Body of pancreas (tissue), 4 donors: ENCODE measurements at regions not wholly inside any gene's neighbourhood (a gene's known extent, or its start where the extent isn't known, plus 50 kb on each side); places are given as distances from the start of the nearest gene placed in this dataset.

Source experiments
- ATAC-seq: fragments of 150-250 bp; one replicate; pipeline ENCODE4 v1.9.1; 2016
- DNase-seq, 4 donors: peaks; one replicate each; pipeline ENCODE4 v3.0.0-alpha.2; 2019
- H3K27ac ChIP-seq, 4 donors: fragments of 200-600 bp; sonication (generic); 1 replicate in 3 of 4; 2 replicates in 1 of 4; pipeline versions ENCODE4 v1.5.1 to v1.6.1; 2016 to 2019; ENCODE audit warnings: mild to moderate bottlenecking in 1 of 4, mixed read lengths in 1 of 4, moderate library complexity in 1 of 4
- H3K27me3 ChIP-seq, 2 donors: fragments of 200-600 bp; sonication (generic); one replicate each; pipeline ENCODE4 v1.6.0; 2016; ENCODE audit warnings: mild to moderate bottlenecking in 1 of 2
- H3K36me3 ChIP-seq, 2 donors: fragments of 200-600 bp; sonication (generic); replicated peaks in 1 of 2; 2 replicates each; pipeline ENCODE4 v1.5.1; 2016; ENCODE audit warnings: low read depth in 2 of 2; ENCODE audit not compliant: insufficient read depth in 1 of 2
- H3K4me1 ChIP-seq: fragments of 200-600 bp; sonication (generic); one replicate; pipeline ENCODE4 v1.6.0; 2016
- H3K4me3 ChIP-seq, 2 donors: fragments of 200-600 bp; sonication (generic); 1 replicate in 1 of 2; 2 replicates in 1 of 2; pipeline ENCODE4 v1.5.1; 2016 to 2019
- H3K9me3 ChIP-seq, 3 donors: fragments of 200-600 bp; sonication (generic); 1 replicate in 2 of 3; 2 replicates in 1 of 3; pipeline ENCODE4 v1.5.1; 2016
- POLR2A ChIP-seq, 3 donors: fragments of 450-650 bp; IDR thresholded peaks; one replicate each; pipeline ENCODE4 v1.6.1; 2016; ENCODE audit warnings: antibody characterized with exemption in 3 of 3, mild to moderate bottlenecking in 2 of 3
- WGBS, 2 donors: methylation state at CpG; one replicate each; pipeline ENCODE4 v1.1.5; 2017; 5-methylcytosine and 5-hydroxymethylcytosine counted together
- intact Hi-C: fragments of 100-400 bp; cut with DNase I; formaldehyde crosslinking; loops from one replicate; pipeline ENCODE4 v1.15.1; 2023
- TF ChIP-seq, protein P1 (sequence below), 7 experiments: fragments of 450-650 bp in 4 of 7; fragments of 200-600 bp in 3 of 7; sonication (generic) in 3 of 7; IDR thresholded peaks; one replicate each; pipeline ENCODE4 v1.5.1; 2016 to 2019; ENCODE audit warnings: antibody characterized with exemption in 7 of 7

DNA sequence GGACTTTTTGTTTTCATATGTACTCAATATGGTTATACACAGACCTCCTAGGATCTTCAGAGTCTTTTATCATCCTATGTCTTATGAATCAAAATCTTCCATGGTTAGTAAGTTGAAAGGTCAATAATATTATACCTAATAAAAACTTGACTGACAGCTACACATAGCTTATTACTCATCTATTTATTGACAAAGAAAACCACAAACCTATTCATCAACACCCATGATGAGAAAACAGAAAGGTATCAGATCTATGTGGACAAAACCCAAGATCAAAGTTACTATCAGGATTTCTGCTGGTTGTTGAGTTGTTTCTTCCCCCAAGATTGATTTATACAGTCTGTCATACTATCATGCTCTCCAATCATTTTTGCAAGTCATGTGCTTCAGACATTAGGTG is 460.1 kb upstream of the MANEA start:
- ATAC-seq = no peak

DNA sequence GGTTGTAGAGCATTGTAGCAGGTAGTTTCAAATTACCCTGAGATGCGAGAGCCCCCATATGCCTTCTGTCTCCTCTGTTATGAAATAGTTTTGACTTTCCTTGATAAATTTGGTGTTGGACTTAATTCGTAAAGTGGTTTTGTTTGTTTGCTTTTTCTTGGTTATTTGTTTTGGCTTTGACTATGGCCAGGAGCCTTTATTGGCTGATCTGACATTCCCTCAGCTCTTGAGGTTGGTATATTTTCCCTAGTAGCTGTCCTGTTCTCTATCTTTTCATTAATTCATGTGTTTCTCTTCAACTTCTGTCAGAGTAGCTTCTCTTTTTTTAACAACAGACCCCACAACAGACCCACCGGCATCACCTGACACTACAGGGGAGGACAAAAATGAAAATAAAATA is 457.4 kb upstream of the MANEA start:
- H3K4me3 ChIP-seq = no peak overlapping the region
- DNase-seq = no peak
- intact Hi-C loops = no loop called here
- H3K27me3 ChIP-seq = no peaks in the 10 kb centered on the region
- no peak for ATAC-seq
- 63 to 67% methylated on average over 3 of the region's 3 CpGs for whole genome bisulfite sequencing, 2 donors
- no peaks in the 10 kb centered on the region for H3K36me3 ChIP-seq
- H3K4me1 ChIP-seq = no peaks in the 10 kb centered on the region
- H3K27ac ChIP-seq = no peak overlapping the region
- H3K9me3 ChIP-seq = no peaks in the 10 kb centered on the region
- TF ChIP-seq POLR2A (IDR thresholded peaks at IDR 0.05) = no peak
- TF ChIP-seq, protein P1, sequence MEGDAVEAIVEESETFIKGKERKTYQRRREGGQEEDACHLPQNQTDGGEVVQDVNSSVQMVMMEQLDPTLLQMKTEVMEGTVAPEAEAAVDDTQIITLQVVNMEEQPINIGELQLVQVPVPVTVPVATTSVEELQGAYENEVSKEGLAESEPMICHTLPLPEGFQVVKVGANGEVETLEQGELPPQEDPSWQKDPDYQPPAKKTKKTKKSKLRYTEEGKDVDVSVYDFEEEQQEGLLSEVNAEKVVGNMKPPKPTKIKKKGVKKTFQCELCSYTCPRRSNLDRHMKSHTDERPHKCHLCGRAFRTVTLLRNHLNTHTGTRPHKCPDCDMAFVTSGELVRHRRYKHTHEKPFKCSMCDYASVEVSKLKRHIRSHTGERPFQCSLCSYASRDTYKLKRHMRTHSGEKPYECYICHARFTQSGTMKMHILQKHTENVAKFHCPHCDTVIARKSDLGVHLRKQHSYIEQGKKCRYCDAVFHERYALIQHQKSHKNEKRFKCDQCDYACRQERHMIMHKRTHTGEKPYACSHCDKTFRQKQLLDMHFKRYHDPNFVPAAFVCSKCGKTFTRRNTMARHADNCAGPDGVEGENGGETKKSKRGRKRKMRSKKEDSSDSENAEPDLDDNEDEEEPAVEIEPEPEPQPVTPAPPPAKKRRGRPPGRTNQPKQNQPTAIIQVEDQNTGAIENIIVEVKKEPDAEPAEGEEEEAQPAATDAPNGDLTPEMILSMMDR (IDR thresholded peaks at IDR 0.05) = no peak

More for the DNA sequence above, 460.1 kb upstream of the MANEA start:
- H3K9me3 ChIP-seq = no peaks in the 10 kb centered on the region
- no peaks in the 10 kb centered on the region for H3K36me3 ChIP-seq
- no peaks in the 10 kb centered on the region for H3K4me1 ChIP-seq
- DNase-seq = no peak
- TF ChIP-seq, protein P1 (IDR thresholded peaks at IDR 0.05) = no peak
- TF ChIP-seq POLR2A (IDR thresholded peaks at IDR 0.05) = no peak
- no peaks in the 10 kb centered on the region for H3K27me3 ChIP-seq
- H3K27ac ChIP-seq = no peak overlapping the region
- H3K4me3 ChIP-seq = no peak overlapping the region
- intact Hi-C loops = no loop called here

DNA sequence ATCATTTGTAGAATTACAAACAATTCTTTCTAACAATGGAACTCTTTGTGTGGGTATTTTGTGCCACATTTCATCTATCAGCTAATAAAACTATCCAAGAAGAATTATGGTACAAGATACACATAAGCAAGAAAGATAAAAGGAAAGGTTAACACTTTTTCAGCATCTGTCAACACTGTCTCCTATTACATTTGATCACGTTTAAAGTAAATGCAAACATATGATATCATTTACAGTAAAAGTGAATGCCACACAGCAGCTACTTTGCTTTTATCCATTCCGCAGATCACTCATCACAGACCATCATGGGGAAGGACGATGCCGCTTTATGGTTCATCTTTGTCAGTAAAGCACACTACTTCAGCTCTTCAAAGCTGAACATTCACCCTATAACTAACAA is 456.4 kb upstream of the MANEA start:
- ATAC-seq (no peak), DNase-seq (no peak)
- H3K9me3 ChIP-seq = no peaks in the 10 kb centered on the region
- no peaks in the 10 kb centered on the region for H3K27me3 ChIP-seq
- no peaks in the 10 kb centered on the region for H3K4me1 ChIP-seq
- WGBS, 2 donors = 70 to 72% methylated on average over 4 of the region's 4 CpGs
- TF ChIP-seq POLR2A (IDR thresholded peaks at IDR 0.05) = no peak
- TF ChIP-seq, protein P1 (IDR thresholded peaks at IDR 0.05) = no peak
- H3K36me3 ChIP-seq = no peaks in the 10 kb centered on the region
- intact Hi-C loops = no loop called here
- no peak overlapping the region for H3K4me3 ChIP-seq
- H3K27ac ChIP-seq = no peak overlapping the region

DNA sequence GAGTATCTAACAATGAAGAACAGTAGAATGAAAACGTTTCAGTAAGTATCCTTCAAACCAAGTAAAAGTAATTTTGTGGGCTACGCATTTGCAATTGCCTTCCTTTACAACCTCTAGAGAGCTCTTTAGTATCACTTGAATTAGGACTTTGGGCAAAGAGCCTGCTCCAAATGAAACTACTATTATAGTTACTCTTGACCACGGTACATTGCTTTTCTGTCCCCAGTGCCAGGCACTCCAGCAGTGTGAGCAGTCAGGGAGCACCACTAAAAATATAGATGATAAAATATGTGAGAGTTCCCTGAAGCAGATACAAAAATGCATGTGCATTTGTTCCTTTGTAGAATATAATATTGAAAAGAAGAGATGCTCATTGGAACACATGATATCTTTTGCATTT is 450.1 kb upstream of the MANEA start:
- WGBS, 2 donors = 53 to 63% methylated on average over 3 of the region's 3 CpGs
- ATAC-seq (no peak), DNase-seq (no peak)
- Histone ChIP-seq H3K4me3 (no peak overlapping the region), H3K36me3 (no peaks in the 10 kb centered on the region), H3K27me3 (no peaks in the 10 kb centered on the region), H3K4me1 (no peaks in the 10 kb centered on the region), H3K9me3 (no peaks in the 10 kb centered on the region), H3K27ac (no peak overlapping the region)
- TF ChIP-seq, protein P1 (IDR thresholded peaks at IDR 0.05) = no peak
- no peak for TF ChIP-seq POLR2A (IDR thresholded peaks at IDR 0.05)
- intact Hi-C loops = no loop called here

DNA sequence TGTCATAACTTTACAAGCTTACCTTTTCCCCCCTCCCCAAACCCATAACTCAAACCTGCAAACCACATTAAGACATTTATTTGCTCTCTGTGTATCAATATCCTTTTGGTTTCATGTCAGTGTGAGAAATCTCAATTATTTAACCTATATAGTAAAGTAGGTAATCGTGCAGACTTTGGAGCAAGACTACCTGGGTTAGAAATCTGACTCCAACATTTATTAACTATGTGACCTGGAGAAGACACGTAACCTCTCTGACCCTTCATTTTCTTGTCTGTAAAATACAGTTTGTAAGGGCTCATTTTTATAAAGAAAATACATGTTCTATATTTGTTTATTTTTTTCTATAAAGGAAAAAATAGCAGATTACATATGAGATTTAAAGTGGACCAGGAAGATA is 448.9 kb upstream of the MANEA start:
- intact Hi-C loops = no loop called here
- Histone ChIP-seq H3K27ac (no peak overlapping the region), H3K4me1 (no peaks in the 10 kb centered on the region), H3K9me3 (no peaks in the 10 kb centered on the region), H3K36me3 (no peaks in the 10 kb centered on the region), H3K27me3 (no peaks in the 10 kb centered on the region), H3K4me3 (no peak overlapping the region)
- no peak for TF ChIP-seq POLR2A (IDR thresholded peaks at IDR 0.05)
- TF ChIP-seq, protein P1 (IDR thresholded peaks at IDR 0.05) = no peak
- DNase-seq (no peak), ATAC-seq (no peak)
- WGBS, 2 donors = 36 to 45% methylated on average over 2 of the region's 2 CpGs
